ENCODE measurements at regions not wholly inside any gene's neighbourhood (a gene's known extent, or its start where the extent isn't known, plus 50 kb on each side); places are given as distances from the start of the nearest gene placed in this dataset.

DNA sequence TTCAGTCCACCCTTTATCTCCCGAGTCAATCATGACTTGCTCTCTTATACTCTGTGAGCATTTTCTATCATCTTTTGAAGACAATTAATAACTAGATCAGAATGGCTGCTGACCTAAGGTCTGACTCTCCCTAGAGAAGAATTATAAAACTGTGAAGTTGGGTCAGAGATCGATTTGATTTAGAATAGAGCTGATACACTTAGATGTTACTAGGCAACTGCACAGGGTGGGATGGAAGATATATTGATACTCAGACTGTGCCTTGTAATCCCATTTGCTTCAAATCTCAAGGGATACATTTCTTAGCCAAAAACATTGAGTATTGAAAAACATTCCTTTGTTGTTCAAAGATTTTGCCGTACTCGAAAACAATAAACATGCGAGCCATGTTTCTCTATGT is 106.0 kb upstream of the NMUR2 start:
- Mint-ChIP-seq H3K36me3 (ENCODE audit: low read depth) (no peaks in the 10 kb centered on the region), H3K4me3 (no peak overlapping the region), H3K27me3 (ENCODE audit: insufficient read depth) (no peaks in the 10 kb centered on the region; the same call in 1 of the 2 replicates), H3K27ac (no peak overlapping the region), H3K9me3 (no peaks in the 10 kb centered on the region), H3K4me1 (ENCODE audit: low read depth) (no peaks in the 10 kb centered on the region)
- TF ChIP-seq, protein P1, sequence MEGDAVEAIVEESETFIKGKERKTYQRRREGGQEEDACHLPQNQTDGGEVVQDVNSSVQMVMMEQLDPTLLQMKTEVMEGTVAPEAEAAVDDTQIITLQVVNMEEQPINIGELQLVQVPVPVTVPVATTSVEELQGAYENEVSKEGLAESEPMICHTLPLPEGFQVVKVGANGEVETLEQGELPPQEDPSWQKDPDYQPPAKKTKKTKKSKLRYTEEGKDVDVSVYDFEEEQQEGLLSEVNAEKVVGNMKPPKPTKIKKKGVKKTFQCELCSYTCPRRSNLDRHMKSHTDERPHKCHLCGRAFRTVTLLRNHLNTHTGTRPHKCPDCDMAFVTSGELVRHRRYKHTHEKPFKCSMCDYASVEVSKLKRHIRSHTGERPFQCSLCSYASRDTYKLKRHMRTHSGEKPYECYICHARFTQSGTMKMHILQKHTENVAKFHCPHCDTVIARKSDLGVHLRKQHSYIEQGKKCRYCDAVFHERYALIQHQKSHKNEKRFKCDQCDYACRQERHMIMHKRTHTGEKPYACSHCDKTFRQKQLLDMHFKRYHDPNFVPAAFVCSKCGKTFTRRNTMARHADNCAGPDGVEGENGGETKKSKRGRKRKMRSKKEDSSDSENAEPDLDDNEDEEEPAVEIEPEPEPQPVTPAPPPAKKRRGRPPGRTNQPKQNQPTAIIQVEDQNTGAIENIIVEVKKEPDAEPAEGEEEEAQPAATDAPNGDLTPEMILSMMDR (IDR thresholded peaks at IDR 0.05): no peak
- DNase-seq: no peak

DNA sequence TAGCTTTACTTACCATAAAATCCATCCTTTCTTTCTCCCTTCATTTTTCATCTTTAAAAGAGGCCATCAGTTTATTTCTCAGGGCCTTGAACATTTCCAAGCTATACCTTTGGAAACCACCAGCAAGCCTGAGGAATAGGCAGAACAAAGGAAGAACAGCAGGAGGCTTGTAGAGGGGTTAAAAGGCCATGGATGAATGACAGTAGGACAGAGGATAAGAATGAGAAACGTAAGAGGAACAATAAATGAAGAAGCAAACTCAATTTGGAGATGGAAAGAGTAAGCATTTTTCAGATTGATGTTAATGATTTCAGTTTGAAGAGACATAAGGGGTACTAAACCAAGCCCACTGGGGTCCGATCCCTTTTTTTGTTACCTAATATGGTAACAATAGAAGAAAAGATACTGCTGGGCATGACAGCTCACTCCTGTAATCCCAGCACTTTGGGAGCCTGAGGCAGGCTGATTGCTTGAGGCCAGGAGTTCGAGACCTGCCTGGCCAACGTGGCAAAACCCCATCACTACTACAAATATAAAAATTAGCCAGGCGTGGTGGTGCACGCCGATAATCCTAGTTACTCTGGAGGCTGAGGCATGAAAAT is 106.6 kb upstream of the NMUR2 start:
- no peak overlapping the region for H3K4me3 Mint-ChIP-seq
- no peaks in the 10 kb centered on the region for H3K36me3 Mint-ChIP-seq (ENCODE audit: low read depth)
- no peaks in the 10 kb centered on the region for H3K4me1 Mint-ChIP-seq (ENCODE audit: low read depth)
- TF ChIP-seq, protein P1 (IDR thresholded peaks at IDR 0.05): no peak
- no peaks in the 10 kb centered on the region for H3K9me3 Mint-ChIP-seq
- H3K27me3 Mint-ChIP-seq (ENCODE audit: insufficient read depth): no peaks in the 10 kb centered on the region; the same call in 1 of the 2 replicates
- H3K27ac Mint-ChIP-seq: no peak overlapping the region
- no peak for DNase-seq

DNA sequence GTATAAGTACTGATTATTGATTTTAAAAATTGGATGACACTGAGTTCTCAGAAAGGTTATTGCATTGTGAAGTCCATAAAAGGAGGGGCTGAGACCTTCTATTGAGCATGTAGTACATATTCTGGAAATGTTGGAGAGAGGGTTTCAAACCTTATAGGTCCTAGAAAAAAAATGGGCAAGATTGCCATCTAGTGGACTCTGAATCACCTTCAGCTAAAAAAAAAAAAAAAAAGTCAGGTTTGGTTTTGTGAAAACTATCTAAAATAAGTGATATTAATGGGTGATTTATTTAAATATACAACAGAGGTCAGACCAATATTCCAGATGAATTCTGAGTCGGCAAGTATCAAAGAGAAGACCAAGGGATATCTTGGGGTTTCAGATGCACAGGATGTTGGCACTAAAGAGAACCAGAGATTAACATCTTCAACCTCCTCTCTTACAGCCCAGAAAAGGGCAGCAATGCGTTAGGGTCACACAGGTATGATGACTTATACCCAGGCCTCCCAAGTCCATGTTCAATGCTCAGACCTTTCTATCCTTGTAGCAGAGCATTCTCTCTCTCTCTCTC is 109.8 kb upstream of the NMUR2 start:
- Mint-ChIP-seq H3K27me3 (ENCODE audit: insufficient read depth) (peaks cover 7% of the 10 kb centered on the region; the same call in 1 of the 2 replicates), H3K4me3 (no peak overlapping the region), H3K9me3 (no peaks in the 10 kb centered on the region), H3K36me3 (ENCODE audit: low read depth) (no peaks in the 10 kb centered on the region), H3K4me1 (ENCODE audit: low read depth) (no peaks in the 10 kb centered on the region), H3K27ac (no peak overlapping the region)
- no peak for DNase-seq
- TF ChIP-seq, protein P1 (IDR thresholded peaks at IDR 0.05): peak; percentile 74

DNA sequence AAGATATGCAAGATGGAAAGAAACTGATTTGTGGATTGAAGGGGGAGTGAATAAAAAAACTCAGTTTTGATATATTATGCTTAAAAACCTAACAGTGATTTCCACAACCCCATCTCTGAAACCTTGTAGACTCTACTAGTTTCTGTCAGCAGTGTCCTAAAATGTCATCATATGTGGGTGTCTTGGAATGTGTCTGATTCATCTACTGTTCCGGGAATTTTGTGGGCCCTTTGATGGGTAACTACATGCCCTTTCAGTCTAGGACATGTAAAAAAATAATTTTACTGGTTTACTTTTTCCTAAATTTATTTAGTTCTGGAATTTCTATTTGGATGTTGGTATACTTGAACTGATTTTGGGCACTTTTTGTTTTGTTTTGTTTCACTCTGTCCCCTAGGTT is 118.9 kb upstream of the NMUR2 start:
- Mint-ChIP-seq H3K4me1 (ENCODE audit: low read depth) (no peaks in the 10 kb centered on the region), H3K9me3 (no peaks in the 10 kb centered on the region), H3K36me3 (ENCODE audit: low read depth) (no peaks in the 10 kb centered on the region), H3K27ac (no peak overlapping the region), H3K4me3 (no peak overlapping the region), H3K27me3 (ENCODE audit: insufficient read depth) (peaks cover 4% of the 10 kb centered on the region; the same call in 1 of the 2 replicates)
- TF ChIP-seq, protein P1 (IDR thresholded peaks at IDR 0.05): no peak
- no peak for DNase-seq

DNA sequence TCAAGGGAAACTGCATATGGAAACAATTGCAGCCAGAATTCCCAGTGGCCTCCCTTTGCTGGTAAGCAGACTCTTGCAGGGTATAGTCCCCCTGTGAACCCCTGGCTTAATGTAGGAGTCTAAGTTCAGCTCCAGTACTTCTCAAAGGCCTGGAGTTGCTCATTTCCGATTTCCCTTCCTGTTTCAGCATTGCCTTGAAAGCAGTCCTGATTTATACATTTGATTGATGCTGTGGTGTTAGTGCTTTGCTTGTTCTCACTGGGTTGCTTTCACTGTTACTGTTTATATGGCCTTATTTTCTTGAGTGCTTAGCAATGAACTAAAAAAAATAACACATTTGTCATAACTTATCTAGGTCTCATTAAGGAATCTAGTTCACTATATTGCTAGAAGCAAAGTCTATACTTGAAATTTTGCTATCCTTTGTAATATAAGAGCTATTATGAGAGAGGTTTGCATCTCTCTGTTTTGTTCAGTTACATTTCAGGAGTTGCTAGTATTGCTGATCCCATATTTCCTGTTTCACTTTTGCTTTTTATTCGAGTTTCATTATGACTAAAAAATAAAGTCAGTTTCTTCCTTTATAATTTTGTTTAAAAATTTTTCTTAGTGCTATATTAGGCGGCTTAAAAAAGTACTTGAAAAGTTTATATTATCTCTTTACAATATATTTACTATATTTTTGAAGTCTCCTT is 122.4 kb upstream of the NMUR2 start:
- Mint-ChIP-seq H3K4me3 (no peak overlapping the region), H3K4me1 (ENCODE audit: low read depth) (no peaks in the 10 kb centered on the region), H3K36me3 (ENCODE audit: low read depth) (no peaks in the 10 kb centered on the region), H3K27ac (no peak overlapping the region), H3K27me3 (ENCODE audit: insufficient read depth) (peaks cover 6% of the 10 kb centered on the region), H3K9me3 (no peaks in the 10 kb centered on the region)
- DNase-seq: no peak
- TF ChIP-seq, protein P1 (IDR thresholded peaks at IDR 0.05): no peak

Measured in HFFc6 (cell line).